ENCODE measurements at regions not wholly inside any gene's neighbourhood (a gene's known extent, or its start where the extent isn't known, plus 50 kb on each side); places are given as distances from the start of the nearest gene placed in this dataset.

DNA sequence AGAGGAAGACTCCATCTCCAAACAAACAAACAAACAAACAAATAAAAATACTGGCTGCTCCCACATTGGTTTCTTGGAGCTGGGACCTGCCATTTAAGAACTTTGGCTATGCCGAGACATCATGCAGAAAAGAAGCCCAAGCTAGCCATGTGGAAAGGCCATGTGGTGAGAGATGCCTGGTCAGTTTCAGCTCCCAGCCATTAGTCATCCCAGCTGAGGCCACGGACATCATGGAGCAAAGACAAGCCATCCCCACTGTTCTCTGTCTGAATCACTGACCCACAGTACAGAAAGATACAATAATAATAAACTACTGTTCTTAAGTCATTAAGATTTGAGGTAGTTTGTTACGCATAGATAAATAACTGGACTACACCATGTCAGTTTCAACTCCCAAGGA, 70.0 kb upstream of the PCBD1 start:
- Histone ChIP-seq H3K9me3 (ENCODE audit: insufficient read depth, low read depth, low read length) (no peaks in the 10 kb centered on the region), H3K27me3 (ENCODE audit: insufficient read depth, low read length, poor library complexity, severe bottlenecking) (no peaks in the 10 kb centered on the region), H3F3A (ENCODE audit: low read depth) (no peaks in the 10 kb centered on the region), H3K4me3 (ENCODE audit: low read length, poor library complexity, severe bottlenecking) (no peak overlapping the region), H3K4me2 (ENCODE audit: low read depth, low read length, poor library complexity, severe bottlenecking) (no peak overlapping the region), H3K9ac (ENCODE audit: low read depth, low read length, poor library complexity, severe bottlenecking) (no peak overlapping the region), H3K36me3 (ENCODE audit: insufficient read depth, low read length) (no peaks in the 10 kb centered on the region), H4K20me1 (ENCODE audit: insufficient read depth, low read length, poor library complexity, severe bottlenecking) (no peaks in the 10 kb centered on the region), H3K9me2 (replicated peaks; ENCODE audit: low read depth, low read length) (no peaks in the 10 kb centered on the region), H2AFZ (ENCODE audit: low read length) (no peak overlapping the region), H3K79me2 (ENCODE audit: insufficient read depth, low read length) (no peaks in the 10 kb centered on the region), H3K4me1 (ENCODE audit: insufficient read depth, low read length, poor library complexity, severe bottlenecking) (no peaks in the 10 kb centered on the region)
- TF ChIP-seq EZH2phosphoT487 (IDR thresholded peaks at IDR 0.05; ENCODE audit: borderline replicate concordance) = no peak
- TF ChIP-seq, protein P1, sequence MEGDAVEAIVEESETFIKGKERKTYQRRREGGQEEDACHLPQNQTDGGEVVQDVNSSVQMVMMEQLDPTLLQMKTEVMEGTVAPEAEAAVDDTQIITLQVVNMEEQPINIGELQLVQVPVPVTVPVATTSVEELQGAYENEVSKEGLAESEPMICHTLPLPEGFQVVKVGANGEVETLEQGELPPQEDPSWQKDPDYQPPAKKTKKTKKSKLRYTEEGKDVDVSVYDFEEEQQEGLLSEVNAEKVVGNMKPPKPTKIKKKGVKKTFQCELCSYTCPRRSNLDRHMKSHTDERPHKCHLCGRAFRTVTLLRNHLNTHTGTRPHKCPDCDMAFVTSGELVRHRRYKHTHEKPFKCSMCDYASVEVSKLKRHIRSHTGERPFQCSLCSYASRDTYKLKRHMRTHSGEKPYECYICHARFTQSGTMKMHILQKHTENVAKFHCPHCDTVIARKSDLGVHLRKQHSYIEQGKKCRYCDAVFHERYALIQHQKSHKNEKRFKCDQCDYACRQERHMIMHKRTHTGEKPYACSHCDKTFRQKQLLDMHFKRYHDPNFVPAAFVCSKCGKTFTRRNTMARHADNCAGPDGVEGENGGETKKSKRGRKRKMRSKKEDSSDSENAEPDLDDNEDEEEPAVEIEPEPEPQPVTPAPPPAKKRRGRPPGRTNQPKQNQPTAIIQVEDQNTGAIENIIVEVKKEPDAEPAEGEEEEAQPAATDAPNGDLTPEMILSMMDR (conservative IDR thresholded peaks at IDR 0.05; ENCODE audit: low read length) = no peak

DNA sequence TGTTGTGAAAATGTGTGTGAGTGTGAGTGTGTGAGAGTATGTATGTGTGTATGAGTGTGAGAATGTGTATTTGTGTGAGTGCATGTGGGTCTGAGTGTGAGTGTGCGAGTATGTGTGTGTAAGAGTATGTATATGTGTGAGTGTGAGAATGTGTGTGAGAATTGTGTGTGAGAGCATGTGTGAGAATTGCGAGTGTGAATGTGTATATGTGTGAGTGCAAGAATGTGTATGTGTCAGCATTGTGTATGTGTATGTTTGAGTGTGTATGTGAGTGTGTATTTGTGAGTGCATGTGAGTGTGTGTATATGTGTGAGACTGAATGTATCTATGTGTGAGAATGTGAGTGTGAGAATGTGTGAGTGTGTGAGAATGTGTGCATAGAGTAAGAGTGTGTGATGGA, 72.0 kb upstream of the PCBD1 start:
- H3K27me3 ChIP-seq (ENCODE audit: insufficient read depth, low read length, poor library complexity, severe bottlenecking) = no peaks in the 10 kb centered on the region
- H3K4me1 ChIP-seq (ENCODE audit: insufficient read depth, low read length, poor library complexity, severe bottlenecking) = no peaks in the 10 kb centered on the region
- H3K4me2 ChIP-seq (ENCODE audit: low read depth, low read length, poor library complexity, severe bottlenecking) = no peak overlapping the region
- H3K79me2 ChIP-seq (ENCODE audit: insufficient read depth, low read length) = no peaks in the 10 kb centered on the region
- no peak overlapping the region for H2AFZ ChIP-seq (ENCODE audit: low read length)
- no peak overlapping the region for H3K9ac ChIP-seq (ENCODE audit: low read depth, low read length, poor library complexity, severe bottlenecking)
- no peaks in the 10 kb centered on the region for H3K36me3 ChIP-seq (ENCODE audit: insufficient read depth, low read length)
- TF ChIP-seq, protein P1 (conservative IDR thresholded peaks at IDR 0.05; ENCODE audit: low read length) = no peak
- no peak for TF ChIP-seq EZH2phosphoT487 (IDR thresholded peaks at IDR 0.05; ENCODE audit: borderline replicate concordance)
- no peak overlapping the region for H3K4me3 ChIP-seq (ENCODE audit: low read length, poor library complexity, severe bottlenecking)
- no peaks in the 10 kb centered on the region for H4K20me1 ChIP-seq (ENCODE audit: insufficient read depth, low read length, poor library complexity, severe bottlenecking)
- H3F3A ChIP-seq (ENCODE audit: low read depth) = no peaks in the 10 kb centered on the region
- H3K9me3 ChIP-seq (ENCODE audit: insufficient read depth, low read depth, low read length) = no peaks in the 10 kb centered on the region
- no peaks in the 10 kb centered on the region for H3K9me2 ChIP-seq (replicated peaks; ENCODE audit: low read depth, low read length)

DNA sequence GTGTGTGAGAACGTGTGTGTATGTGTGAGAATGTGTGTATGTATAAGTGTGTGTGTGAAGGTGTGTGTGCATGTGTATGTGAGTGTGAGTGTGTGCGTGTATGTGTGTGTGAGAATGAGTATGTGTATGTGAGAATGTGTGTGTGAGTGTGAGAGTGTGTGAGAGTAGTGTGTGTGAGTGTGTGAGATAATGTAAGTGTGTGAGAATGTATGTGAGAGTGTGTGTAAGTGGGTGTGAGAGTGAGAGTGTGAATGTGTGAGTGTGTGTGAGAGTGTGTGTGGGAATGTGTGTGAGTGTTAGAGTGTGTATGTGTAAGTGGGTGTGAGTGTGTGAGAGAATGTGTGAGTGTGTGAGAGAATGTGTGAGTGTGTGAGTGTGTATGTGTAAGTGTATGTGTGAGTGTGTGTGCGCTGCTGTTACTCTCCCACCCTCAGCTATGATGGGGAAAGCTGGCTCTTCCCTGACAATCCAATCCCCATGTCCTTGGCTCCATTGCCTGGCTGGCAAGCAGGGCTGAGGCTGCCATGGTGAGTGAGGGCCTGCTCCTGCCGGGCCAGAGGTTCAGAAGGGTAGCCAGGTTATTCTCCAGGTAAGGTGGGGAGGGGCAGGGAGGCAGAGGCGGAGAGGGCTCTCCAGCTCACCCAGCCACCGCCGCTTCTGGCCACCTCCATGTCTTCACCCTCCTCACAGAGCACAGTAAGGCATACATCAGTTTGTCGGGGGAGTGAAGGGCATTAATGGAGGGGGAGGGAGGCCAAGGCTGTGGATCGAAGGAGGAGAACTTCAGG, 72.6 kb upstream of the PCBD1 start:
- H3K27me3 ChIP-seq (ENCODE audit: insufficient read depth, low read length, poor library complexity, severe bottlenecking) = no peaks in the 10 kb centered on the region
- H3K36me3 ChIP-seq (ENCODE audit: insufficient read depth, low read length) = no peaks in the 10 kb centered on the region
- no peaks in the 10 kb centered on the region for H3K9me3 ChIP-seq (ENCODE audit: insufficient read depth, low read depth, low read length)
- H3K4me2 ChIP-seq (ENCODE audit: low read depth, low read length, poor library complexity, severe bottlenecking) = no peak overlapping the region
- no peak overlapping the region for H2AFZ ChIP-seq (ENCODE audit: low read length)
- no peaks in the 10 kb centered on the region for H3F3A ChIP-seq (ENCODE audit: low read depth)
- no peak overlapping the region for H3K4me3 ChIP-seq (ENCODE audit: low read length, poor library complexity, severe bottlenecking)
- TF ChIP-seq, protein P1 (conservative IDR thresholded peaks at IDR 0.05; ENCODE audit: low read length) = no peak
- no peak for TF ChIP-seq EZH2phosphoT487 (IDR thresholded peaks at IDR 0.05; ENCODE audit: borderline replicate concordance)
- H4K20me1 ChIP-seq (ENCODE audit: insufficient read depth, low read length, poor library complexity, severe bottlenecking) = no peaks in the 10 kb centered on the region
- H3K79me2 ChIP-seq (ENCODE audit: insufficient read depth, low read length) = no peaks in the 10 kb centered on the region
- H3K9me2 ChIP-seq (replicated peaks; ENCODE audit: low read depth, low read length) = no peaks in the 10 kb centered on the region
- no peaks in the 10 kb centered on the region for H3K4me1 ChIP-seq (ENCODE audit: insufficient read depth, low read length, poor library complexity, severe bottlenecking)
- no peak overlapping the region for H3K9ac ChIP-seq (ENCODE audit: low read depth, low read length, poor library complexity, severe bottlenecking)

All from Loucy (cell line).